ENCODE measurements at regions not wholly inside any gene's neighbourhood (a gene's known extent, or its start where the extent isn't known, plus 50 kb on each side); places are given as distances from the start of the nearest gene placed in this dataset.

- no peaks in the 10 kb centered on the region for H3K36me3 ChIP-seq (ENCODE audit: control insufficient read depth, insufficient read depth, low read length)
- no peaks in the 10 kb centered on the region for H3K9me3 ChIP-seq (ENCODE audit: control insufficient read depth, low read length)
- no peaks in the 10 kb centered on the region for H3K27me3 ChIP-seq (replicated peaks; ENCODE audit: control insufficient read depth, insufficient read depth, low read length, poor library complexity, severe bottlenecking)
These were observed 381.1 kb downstream of the OXSM start for GRCh38 chr3:26171006-26171405.

GRCh38 chr3:26191556-26191955 is 401.7 kb downstream of the OXSM start:
- no peak overlapping the region for H3K27ac ChIP-seq (ENCODE audit: insufficient read depth, low read length, poor library complexity, severe bottlenecking)
- no peak for DNase-seq
- no peaks in the 10 kb centered on the region for H3K9me3 ChIP-seq (ENCODE audit: control insufficient read depth, low read length)
- no peaks in the 10 kb centered on the region for H3K27me3 ChIP-seq (replicated peaks; ENCODE audit: control insufficient read depth, insufficient read depth, low read length, poor library complexity, severe bottlenecking)
- no peaks in the 10 kb centered on the region for H3K4me1 ChIP-seq (ENCODE audit: control insufficient read depth, insufficient read depth, low read length, poor library complexity, severe bottlenecking)
- H3K4me3 ChIP-seq (ENCODE audit: insufficient read depth, low read depth, low read length, poor library complexity, severe bottlenecking): no peak overlapping the region
- H3K36me3 ChIP-seq (ENCODE audit: control insufficient read depth, insufficient read depth, low read length): no peaks in the 10 kb centered on the region

More at GRCh38 chr3:26171006-26171405, 381.1 kb downstream of the OXSM start:
- Histone ChIP-seq H3K4me3 (ENCODE audit: insufficient read depth, low read depth, low read length, poor library complexity, severe bottlenecking) (no peak overlapping the region), H3K27ac (ENCODE audit: insufficient read depth, low read length, poor library complexity, severe bottlenecking) (no peak overlapping the region), H3K4me1 (ENCODE audit: control insufficient read depth, insufficient read depth, low read length, poor library complexity, severe bottlenecking) (no peaks in the 10 kb centered on the region)
- no peak for DNase-seq

DNA sequence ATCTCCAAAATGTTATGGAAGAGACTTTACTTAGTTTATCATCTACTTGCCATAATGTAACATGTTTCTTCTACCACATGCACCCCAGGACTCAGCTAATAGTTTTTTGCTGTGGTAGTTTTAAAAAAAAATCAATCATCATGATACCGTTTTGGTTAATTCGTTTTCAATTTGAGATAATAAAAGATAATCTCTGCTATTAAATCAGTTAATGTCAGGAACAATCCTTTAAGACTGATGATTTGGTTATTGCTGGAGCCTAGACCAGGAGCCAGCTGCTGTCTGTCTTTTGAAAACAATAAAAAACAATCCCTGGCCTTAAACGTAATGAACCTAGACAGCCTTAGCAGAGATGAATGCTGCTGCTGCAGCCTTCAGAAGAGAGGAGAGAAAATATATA is 403.7 kb downstream of the OXSM start:
- H3K9me3 ChIP-seq (ENCODE audit: control insufficient read depth, low read length): no peaks in the 10 kb centered on the region
- no peak overlapping the region for H3K4me3 ChIP-seq (ENCODE audit: insufficient read depth, low read depth, low read length, poor library complexity, severe bottlenecking)
- H3K27ac ChIP-seq (ENCODE audit: insufficient read depth, low read length, poor library complexity, severe bottlenecking): no peak overlapping the region
- DNase-seq: no peak
- H3K27me3 ChIP-seq (replicated peaks; ENCODE audit: control insufficient read depth, insufficient read depth, low read length, poor library complexity, severe bottlenecking): no peaks in the 10 kb centered on the region
- H3K36me3 ChIP-seq (ENCODE audit: control insufficient read depth, insufficient read depth, low read length): no peaks in the 10 kb centered on the region
- no peaks in the 10 kb centered on the region for H3K4me1 ChIP-seq (ENCODE audit: control insufficient read depth, insufficient read depth, low read length, poor library complexity, severe bottlenecking)

DNA sequence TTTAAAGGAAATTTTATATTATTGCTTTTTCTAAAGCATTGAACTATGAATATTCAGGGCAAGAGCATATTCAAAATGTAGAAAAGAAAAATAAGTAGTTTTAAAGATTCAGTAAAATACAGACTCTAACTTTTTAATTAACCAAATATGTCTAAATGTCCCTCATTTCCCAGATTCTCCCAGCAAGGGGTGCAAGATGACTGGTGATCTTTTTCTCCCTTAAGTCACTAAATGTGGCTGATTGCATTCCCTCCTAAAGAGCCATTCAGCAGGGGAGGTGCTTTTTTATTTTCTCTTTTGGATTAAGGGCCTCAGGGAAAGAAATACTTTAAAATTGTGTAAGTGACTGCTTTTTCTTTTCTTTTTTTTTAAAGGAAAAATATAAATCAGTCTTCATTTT is 406.9 kb downstream of the OXSM start:
- Histone ChIP-seq H3K9me3 (ENCODE audit: control insufficient read depth, low read length) (no peaks in the 10 kb centered on the region), H3K36me3 (ENCODE audit: control insufficient read depth, insufficient read depth, low read length) (no peaks in the 10 kb centered on the region), H3K27ac (ENCODE audit: insufficient read depth, low read length, poor library complexity, severe bottlenecking) (no peak overlapping the region), H3K4me1 (ENCODE audit: control insufficient read depth, insufficient read depth, low read length, poor library complexity, severe bottlenecking) (no peaks in the 10 kb centered on the region), H3K4me3 (ENCODE audit: insufficient read depth, low read depth, low read length, poor library complexity, severe bottlenecking) (no peak overlapping the region), H3K27me3 (replicated peaks; ENCODE audit: control insufficient read depth, insufficient read depth, low read length, poor library complexity, severe bottlenecking) (no peaks in the 10 kb centered on the region)
- no peak for DNase-seq

GRCh38 chr3:26198609-26199008 is 408.7 kb downstream of the OXSM start:
- H3K9me3 ChIP-seq (ENCODE audit: control insufficient read depth, low read length): no peaks in the 10 kb centered on the region
- H3K4me1 ChIP-seq (ENCODE audit: control insufficient read depth, insufficient read depth, low read length, poor library complexity, severe bottlenecking): no peaks in the 10 kb centered on the region
- no peak for DNase-seq
- H3K27ac ChIP-seq (ENCODE audit: insufficient read depth, low read length, poor library complexity, severe bottlenecking): no peak overlapping the region
- no peak overlapping the region for H3K4me3 ChIP-seq (ENCODE audit: insufficient read depth, low read depth, low read length, poor library complexity, severe bottlenecking)
- no peaks in the 10 kb centered on the region for H3K27me3 ChIP-seq (replicated peaks; ENCODE audit: control insufficient read depth, insufficient read depth, low read length, poor library complexity, severe bottlenecking)
- H3K36me3 ChIP-seq (ENCODE audit: control insufficient read depth, insufficient read depth, low read length): no peaks in the 10 kb centered on the region

GRCh38 chr3:26202169-26202568 is 412.3 kb downstream of the OXSM start:
- no peak overlapping the region for H3K4me3 ChIP-seq (ENCODE audit: insufficient read depth, low read depth, low read length, poor library complexity, severe bottlenecking)
- no peaks in the 10 kb centered on the region for H3K4me1 ChIP-seq (ENCODE audit: control insufficient read depth, insufficient read depth, low read length, poor library complexity, severe bottlenecking)
- no peak overlapping the region for H3K27ac ChIP-seq (ENCODE audit: insufficient read depth, low read length, poor library complexity, severe bottlenecking)
- no peak for DNase-seq
- H3K9me3 ChIP-seq (ENCODE audit: control insufficient read depth, low read length): no peaks in the 10 kb centered on the region
- no peaks in the 10 kb centered on the region for H3K36me3 ChIP-seq (ENCODE audit: control insufficient read depth, insufficient read depth, low read length)
- H3K27me3 ChIP-seq (replicated peaks; ENCODE audit: control insufficient read depth, insufficient read depth, low read length, poor library complexity, severe bottlenecking): no peaks in the 10 kb centered on the region

DNA sequence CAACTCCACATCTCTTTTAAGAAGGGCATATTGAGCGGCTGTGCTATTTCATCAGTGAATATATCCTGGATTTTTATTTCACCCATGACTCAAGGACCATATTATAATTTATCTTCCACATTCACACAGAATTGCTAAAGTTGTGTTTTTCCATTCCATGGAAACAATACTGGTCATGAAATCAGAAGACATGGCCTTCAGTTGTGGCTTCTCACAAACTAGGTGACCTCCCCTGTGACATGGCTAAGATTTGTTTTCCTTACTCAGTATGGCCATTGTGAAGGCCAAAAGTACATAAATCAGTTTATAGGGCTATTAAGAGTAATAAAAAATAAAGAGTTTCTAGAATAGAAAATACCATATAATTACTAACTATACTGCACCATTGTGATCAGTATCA is 415.6 kb downstream of the OXSM start:
- no peaks in the 10 kb centered on the region for H3K27me3 ChIP-seq (replicated peaks; ENCODE audit: control insufficient read depth, insufficient read depth, low read length, poor library complexity, severe bottlenecking)
- no peak for DNase-seq
- no peaks in the 10 kb centered on the region for H3K4me1 ChIP-seq (ENCODE audit: control insufficient read depth, insufficient read depth, low read length, poor library complexity, severe bottlenecking)
- H3K4me3 ChIP-seq (ENCODE audit: insufficient read depth, low read depth, low read length, poor library complexity, severe bottlenecking): no peak overlapping the region
- H3K27ac ChIP-seq (ENCODE audit: insufficient read depth, low read length, poor library complexity, severe bottlenecking): no peak overlapping the region
- no peaks in the 10 kb centered on the region for H3K9me3 ChIP-seq (ENCODE audit: control insufficient read depth, low read length)
- H3K36me3 ChIP-seq (ENCODE audit: control insufficient read depth, insufficient read depth, low read length): no peaks in the 10 kb centered on the region

- H3K27ac ChIP-seq (ENCODE audit: insufficient read depth, low read length, poor library complexity, severe bottlenecking): no peak overlapping the region
- H3K4me1 ChIP-seq (ENCODE audit: control insufficient read depth, insufficient read depth, low read length, poor library complexity, severe bottlenecking): no peaks in the 10 kb centered on the region
- H3K27me3 ChIP-seq (replicated peaks; ENCODE audit: control insufficient read depth, insufficient read depth, low read length, poor library complexity, severe bottlenecking): no peaks in the 10 kb centered on the region
- no peaks in the 10 kb centered on the region for H3K36me3 ChIP-seq (ENCODE audit: control insufficient read depth, insufficient read depth, low read length)
- no peaks in the 10 kb centered on the region for H3K9me3 ChIP-seq (ENCODE audit: control insufficient read depth, low read length)
- H3K4me3 ChIP-seq (ENCODE audit: insufficient read depth, low read depth, low read length, poor library complexity, severe bottlenecking): no peak overlapping the region
- no peak for DNase-seq
These were observed 414.4 kb upstream of the LRRC3B start for GRCh38 chr3:26208201-26208600.

DNA sequence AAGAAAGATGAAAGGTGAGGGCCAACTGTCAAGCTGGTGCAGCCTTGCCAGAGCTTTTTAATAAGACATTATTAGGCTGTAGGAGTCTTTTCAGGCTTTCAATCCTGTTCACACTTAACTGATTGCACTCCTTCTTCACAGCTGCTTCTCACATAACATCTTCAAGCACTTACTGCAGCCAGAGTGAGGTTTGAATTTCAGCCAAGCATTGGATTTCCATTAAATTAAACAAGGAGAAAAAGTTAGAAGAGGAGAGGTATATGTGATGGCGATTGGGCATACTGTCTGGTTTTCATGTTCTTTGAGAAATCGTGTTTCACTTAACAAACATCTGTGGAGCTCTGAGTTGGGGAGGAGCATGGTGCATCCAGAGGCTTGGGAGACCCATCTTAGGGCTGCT is 392.8 kb upstream of the LRRC3B start:
- Histone ChIP-seq H3K4me3 (ENCODE audit: insufficient read depth, low read depth, low read length, poor library complexity, severe bottlenecking) (no peak overlapping the region), H3K4me1 (ENCODE audit: control insufficient read depth, insufficient read depth, low read length, poor library complexity, severe bottlenecking) (no peaks in the 10 kb centered on the region), H3K27ac (ENCODE audit: insufficient read depth, low read length, poor library complexity, severe bottlenecking) (no peak overlapping the region), H3K27me3 (replicated peaks; ENCODE audit: control insufficient read depth, insufficient read depth, low read length, poor library complexity, severe bottlenecking) (no peaks in the 10 kb centered on the region), H3K36me3 (ENCODE audit: control insufficient read depth, insufficient read depth, low read length) (no peaks in the 10 kb centered on the region), H3K9me3 (ENCODE audit: control insufficient read depth, low read length) (peaks cover 4% of the 10 kb centered on the region)
- no peak for DNase-seq

DNA sequence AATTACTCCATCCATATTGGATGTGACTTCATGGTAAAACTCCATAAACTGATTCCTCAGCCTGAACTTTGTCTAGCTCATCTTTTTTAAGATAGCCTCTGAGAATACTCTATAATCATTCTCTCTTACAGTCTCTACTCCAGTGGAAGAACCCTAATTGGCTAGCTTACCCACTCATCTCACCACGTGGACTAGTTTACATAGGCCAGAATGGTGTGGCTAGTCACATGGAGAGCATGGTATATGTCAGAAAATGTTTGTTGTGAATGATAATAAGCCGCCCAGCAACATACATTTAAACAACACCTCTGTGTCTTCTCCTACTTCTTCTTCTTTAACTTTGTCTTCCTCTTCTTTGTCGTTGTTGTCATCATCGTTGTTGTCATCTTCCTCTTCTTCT is 389.2 kb upstream of the LRRC3B start:
- Histone ChIP-seq H3K9me3 (ENCODE audit: control insufficient read depth, low read length) (no peaks in the 10 kb centered on the region), H3K27me3 (replicated peaks; ENCODE audit: control insufficient read depth, insufficient read depth, low read length, poor library complexity, severe bottlenecking) (no peaks in the 10 kb centered on the region), H3K4me1 (ENCODE audit: control insufficient read depth, insufficient read depth, low read length, poor library complexity, severe bottlenecking) (no peaks in the 10 kb centered on the region), H3K36me3 (ENCODE audit: control insufficient read depth, insufficient read depth, low read length) (no peaks in the 10 kb centered on the region), H3K27ac (ENCODE audit: insufficient read depth, low read length, poor library complexity, severe bottlenecking) (no peak overlapping the region), H3K4me3 (ENCODE audit: insufficient read depth, low read depth, low read length, poor library complexity, severe bottlenecking) (no peak overlapping the region)
- DNase-seq: no peak

DNA sequence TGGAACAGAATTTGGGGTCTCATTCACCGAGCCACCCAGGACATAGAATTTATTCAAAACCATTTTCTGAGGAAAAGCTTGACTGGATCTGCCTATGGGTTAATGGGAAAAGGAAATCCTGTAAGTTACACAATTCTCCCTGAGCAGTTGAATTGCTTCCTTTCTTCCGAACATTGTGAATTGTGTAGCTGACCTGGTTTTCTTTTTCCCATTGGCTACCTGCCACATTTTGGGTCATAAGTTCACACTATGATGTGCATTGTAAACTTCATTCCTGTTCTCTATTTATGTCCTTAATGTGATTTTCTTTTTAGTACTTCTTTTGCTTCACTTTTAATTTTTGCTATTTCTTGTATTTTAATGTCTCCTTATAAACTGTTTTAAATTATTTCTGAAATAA is 386.0 kb upstream of the LRRC3B start:
- no peak for DNase-seq

More for the DNA sequence above, 386.0 kb upstream of the LRRC3B start:
- Histone ChIP-seq H3K4me3 (ENCODE audit: insufficient read depth, low read depth, low read length, poor library complexity, severe bottlenecking) (no peak overlapping the region), H3K27ac (ENCODE audit: insufficient read depth, low read length, poor library complexity, severe bottlenecking) (no peak overlapping the region), H3K9me3 (ENCODE audit: control insufficient read depth, low read length) (no peaks in the 10 kb centered on the region), H3K27me3 (replicated peaks; ENCODE audit: control insufficient read depth, insufficient read depth, low read length, poor library complexity, severe bottlenecking) (no peaks in the 10 kb centered on the region), H3K36me3 (ENCODE audit: control insufficient read depth, insufficient read depth, low read length) (no peaks in the 10 kb centered on the region), H3K4me1 (ENCODE audit: control insufficient read depth, insufficient read depth, low read length, poor library complexity, severe bottlenecking) (no peaks in the 10 kb centered on the region)
